ENCODE measurements at regions not wholly inside any gene's neighbourhood (a gene's known extent, or its start where the extent isn't known, plus 50 kb on each side); places are given as distances from the start of the nearest gene placed in this dataset.

GRCh38 chr13:83167203-83167602 is 715.1 kb downstream of the SLITRK1 start:
- DNase-seq (no peak), ATAC-seq (no peak)
- intact Hi-C loops (cut with DNase I, micrococcal nuclease) = no loop called here
- Histone ChIP-seq H3K36me3 (ENCODE audit: low read depth) (no peaks in the 10 kb centered on the region), H3K4me3 (no peak overlapping the region), H3K4me1 (ENCODE audit: low read depth) (no peaks in the 10 kb centered on the region), H3K9me3 (peaks cover 14% of the 10 kb centered on the region)
- no peak for TF ChIP-seq CTCF (IDR thresholded peaks at IDR 0.05)

GRCh38 chr13:83166550-83166949 is 715.7 kb downstream of the SLITRK1 start:
- H3K36me3 ChIP-seq (ENCODE audit: low read depth) = no peaks in the 10 kb centered on the region
- H3K9me3 ChIP-seq = peaks cover 14% of the 10 kb centered on the region
- ATAC-seq = no peak
- H3K4me1 ChIP-seq (ENCODE audit: low read depth) = no peaks in the 10 kb centered on the region
- intact Hi-C loops (cut with DNase I, micrococcal nuclease) = no loop called here
- no peak for DNase-seq
- TF ChIP-seq CTCF (IDR thresholded peaks at IDR 0.05) = no peak
- no peak overlapping the region for H3K4me3 ChIP-seq

GRCh38 chr13:83162493-83162892 is 719.8 kb downstream of the SLITRK1 start:
- DNase-seq (no peak), ATAC-seq (no peak)
- intact Hi-C loops (cut with DNase I, micrococcal nuclease) = no loop called here
- no peak for TF ChIP-seq CTCF (IDR thresholded peaks at IDR 0.05)
- Histone ChIP-seq H3K4me1 (ENCODE audit: low read depth) (no peaks in the 10 kb centered on the region), H3K9me3 (peaks cover 21% of the 10 kb centered on the region), H3K36me3 (ENCODE audit: low read depth) (no peaks in the 10 kb centered on the region), H3K4me3 (no peak overlapping the region)

- peaks cover 26% of the 10 kb centered on the region for H3K9me3 ChIP-seq
- H3K4me3 ChIP-seq = no peak overlapping the region
- DNase-seq (no peak), ATAC-seq (no peak)
- TF ChIP-seq CTCF (IDR thresholded peaks at IDR 0.05) = no peak
- no peaks in the 10 kb centered on the region for H3K4me1 ChIP-seq (ENCODE audit: low read depth)
- H3K36me3 ChIP-seq (ENCODE audit: low read depth) = no peaks in the 10 kb centered on the region
- intact Hi-C loops (cut with DNase I, micrococcal nuclease) = no loop called here
These were observed 728.4 kb downstream of the SLITRK1 start for GRCh38 chr13:83153848-83154247.

GRCh38 chr13:83151308-83151660 is 731.0 kb downstream of the SLITRK1 start:
- Histone ChIP-seq H3K4me3 (no peak overlapping the region), H3K9me3 (peaks cover 25% of the 10 kb centered on the region), H3K36me3 (ENCODE audit: low read depth) (no peaks in the 10 kb centered on the region), H3K4me1 (ENCODE audit: low read depth) (no peaks in the 10 kb centered on the region)
- ATAC-seq (no peak), DNase-seq (no peak)
- intact Hi-C loops (cut with DNase I, micrococcal nuclease) = no loop called here
- no peak for TF ChIP-seq CTCF (IDR thresholded peaks at IDR 0.05)

GRCh38 chr13:83150616-83151307 is 731.5 kb downstream of the SLITRK1 start:
- TF ChIP-seq CTCF (IDR thresholded peaks at IDR 0.05) = no peak
- intact Hi-C loops (cut with DNase I, micrococcal nuclease) = no loop called here
- no peaks in the 10 kb centered on the region for H3K4me1 ChIP-seq (ENCODE audit: low read depth)
- H3K9me3 ChIP-seq = peaks cover 23% of the 10 kb centered on the region
- ATAC-seq (no peak), DNase-seq (no peak)
- no peak overlapping the region for H3K4me3 ChIP-seq
- H3K36me3 ChIP-seq (ENCODE audit: low read depth) = no peaks in the 10 kb centered on the region

Measured in mucosa of descending colon (tissue), 3 donors.